ENCODE measurements at regions not wholly inside any gene's neighbourhood (a gene's known extent, or its start where the extent isn't known, plus 50 kb on each side); places are given as distances from the start of the nearest gene placed in this dataset.

DNA sequence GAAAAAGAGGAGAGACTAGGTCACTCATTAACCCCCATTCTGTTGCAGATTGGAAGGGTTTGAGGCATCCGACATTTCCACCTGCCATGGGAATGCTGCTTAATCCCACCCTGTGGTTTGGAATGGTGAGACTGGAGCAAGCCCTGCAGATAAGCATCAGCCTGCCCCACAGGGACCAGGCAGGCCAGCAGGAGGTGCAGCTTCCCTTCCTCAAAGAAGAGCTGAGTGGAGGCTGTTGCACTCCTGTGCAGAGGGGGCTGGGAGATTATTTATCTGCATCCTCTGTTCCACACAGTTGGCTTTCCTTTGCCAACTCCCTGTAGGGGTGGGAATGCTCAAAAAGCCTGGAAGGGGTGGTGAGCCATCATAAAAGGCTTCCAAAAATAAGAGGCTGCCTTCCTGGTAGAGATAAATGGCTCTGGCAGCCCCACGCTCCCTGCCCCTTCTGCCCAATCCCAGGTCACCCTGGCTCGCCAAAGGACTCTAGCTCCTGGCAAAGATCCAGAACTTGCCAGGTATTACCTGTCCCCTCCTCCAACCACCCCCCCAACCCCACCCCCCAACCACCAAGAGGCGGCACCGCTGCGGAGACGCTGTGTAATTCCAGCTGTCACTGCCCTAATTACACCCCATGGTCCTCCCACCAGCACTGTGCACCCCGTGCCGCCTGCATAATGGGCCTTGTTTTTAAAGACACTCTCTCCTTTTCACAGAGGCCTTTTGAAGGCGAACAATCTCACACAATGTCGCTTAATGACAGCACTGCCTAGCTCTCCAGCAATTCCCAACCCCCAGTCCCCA, 83.0 kb upstream of the ZC3H12A start:
- no peak for DNase-seq (ENCODE audit: low spot score)

DNA sequence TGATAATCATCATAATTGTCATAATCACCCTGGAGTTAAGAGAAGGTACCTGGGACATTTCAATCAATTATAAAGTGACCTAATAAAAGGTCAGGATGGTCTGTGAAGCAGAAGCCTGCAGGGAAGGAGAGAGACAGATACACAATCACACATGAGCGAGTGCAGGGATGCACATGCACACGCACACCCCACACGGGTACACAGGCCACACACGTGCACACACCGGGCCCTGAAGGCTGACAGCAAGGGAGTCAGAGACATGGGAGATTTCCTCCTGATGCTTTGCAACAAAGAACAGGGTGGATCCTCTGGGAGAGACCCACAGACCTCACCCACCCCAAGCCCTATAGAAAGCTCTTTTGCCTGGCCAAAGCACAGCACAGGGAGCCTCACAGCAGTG, 82.3 kb upstream of the ZC3H12A start:
- DNase-seq (ENCODE audit: low spot score) = no peak

DNA sequence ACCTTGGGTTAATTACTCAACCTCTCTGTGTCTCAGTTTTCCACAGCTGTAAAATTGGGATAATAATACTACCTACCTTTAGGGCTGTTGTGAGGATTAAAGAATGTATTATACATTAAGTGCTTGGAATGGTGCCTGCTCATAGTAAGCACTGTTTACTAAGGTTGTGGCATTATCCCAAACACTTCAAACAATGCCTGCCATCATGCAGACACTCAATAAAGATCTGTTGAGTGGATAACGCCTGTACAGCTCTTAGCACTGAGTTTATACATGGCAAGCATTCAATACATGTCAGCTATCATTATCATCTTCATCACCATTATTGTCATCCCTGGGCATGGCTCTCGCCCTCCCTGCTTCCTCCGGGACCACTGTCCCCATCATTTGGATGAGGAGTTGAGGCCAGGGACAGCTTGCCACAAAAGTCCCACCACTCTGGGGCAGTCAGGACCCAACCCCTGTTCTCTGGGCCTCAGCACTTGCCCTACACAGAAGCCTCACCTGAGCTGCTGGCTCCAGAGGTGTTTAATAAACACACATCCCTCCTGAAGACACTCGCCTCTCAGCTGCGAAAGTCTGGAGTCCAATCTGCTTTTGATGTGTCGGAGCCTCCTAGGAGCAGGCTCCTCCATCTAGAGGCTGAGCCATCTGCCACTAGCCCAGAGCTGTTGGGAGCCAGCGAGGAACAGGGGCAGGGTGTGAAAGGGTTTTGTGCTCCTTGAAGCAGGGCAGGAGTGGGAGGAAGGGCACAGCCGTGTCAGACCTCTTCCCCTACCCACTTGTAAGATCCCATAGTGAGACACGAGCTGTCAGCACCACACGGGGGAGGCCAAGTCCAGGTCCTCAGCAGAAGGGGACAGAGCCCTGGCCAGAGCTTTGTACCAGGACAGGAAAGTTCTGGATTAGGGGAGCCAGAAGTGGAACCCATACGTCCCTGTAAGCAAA, 80.9 kb upstream of the ZC3H12A start:
- DNase-seq (ENCODE audit: low spot score) = no peak

DNA sequence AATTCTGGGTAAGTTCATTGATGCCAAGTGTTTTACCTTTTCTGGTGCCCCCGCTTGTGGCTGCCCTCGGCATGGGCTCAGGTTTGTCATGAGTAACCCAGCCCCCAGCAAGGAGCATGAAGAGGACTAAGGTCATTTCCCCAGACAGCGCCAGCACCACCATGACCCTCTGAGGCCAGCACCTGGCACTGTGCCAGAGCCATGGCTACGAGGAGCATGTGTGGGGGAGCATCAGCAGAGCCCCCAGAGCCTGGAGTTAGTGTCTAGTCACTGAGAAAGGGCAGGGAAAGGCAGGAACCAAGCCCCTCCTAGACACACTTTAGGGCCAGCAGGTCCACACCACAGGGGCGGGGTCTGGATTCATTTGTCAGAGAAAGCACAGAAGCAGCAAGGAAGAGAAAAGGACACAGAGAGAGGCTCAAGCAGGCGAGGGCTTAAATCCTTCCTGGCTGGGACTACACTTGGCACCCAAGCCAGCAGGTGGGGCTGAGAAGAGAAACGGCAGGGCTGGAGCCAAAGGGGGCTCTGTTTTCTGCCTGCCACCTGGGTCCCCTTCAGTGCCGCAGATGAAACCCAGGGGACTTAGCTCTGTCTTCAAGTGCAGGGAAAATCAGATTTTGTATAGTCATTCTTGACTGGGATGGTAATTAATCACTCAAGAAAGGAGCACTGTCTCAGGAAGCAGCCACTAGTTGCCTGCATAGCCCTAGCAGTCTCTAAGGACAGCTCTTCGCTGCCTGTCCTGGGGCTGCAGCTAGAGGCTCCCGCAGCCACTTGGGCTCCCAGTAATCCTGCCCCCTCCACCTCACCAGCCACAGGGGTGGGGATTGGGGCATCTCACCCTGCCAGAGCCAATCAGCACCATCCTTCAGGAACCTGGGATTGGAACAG, 79.6 kb upstream of the ZC3H12A start:
- DNase-seq (ENCODE audit: low spot score) = no peak

DNA sequence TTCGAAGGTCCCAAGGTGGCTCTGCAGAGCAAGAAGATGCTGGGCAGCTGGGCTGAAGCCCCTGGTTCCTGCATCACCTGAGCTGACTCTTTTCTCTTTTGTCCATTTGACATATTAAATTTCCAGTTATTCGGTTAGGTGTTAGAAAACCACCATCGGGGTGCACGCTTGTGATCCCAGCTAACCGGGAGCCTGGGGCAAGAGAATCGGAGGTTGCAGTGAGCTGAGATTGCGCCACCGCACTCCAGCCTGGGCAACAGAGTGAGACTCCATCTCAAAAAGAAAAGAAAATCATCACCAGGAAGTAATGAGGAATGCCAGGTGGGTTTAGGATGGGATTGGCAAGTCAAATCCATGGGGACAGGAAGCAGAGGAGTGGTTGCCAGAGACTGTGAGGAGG, 76.3 kb upstream of the ZC3H12A start:
- no peak for DNase-seq (ENCODE audit: low spot score)

DNA sequence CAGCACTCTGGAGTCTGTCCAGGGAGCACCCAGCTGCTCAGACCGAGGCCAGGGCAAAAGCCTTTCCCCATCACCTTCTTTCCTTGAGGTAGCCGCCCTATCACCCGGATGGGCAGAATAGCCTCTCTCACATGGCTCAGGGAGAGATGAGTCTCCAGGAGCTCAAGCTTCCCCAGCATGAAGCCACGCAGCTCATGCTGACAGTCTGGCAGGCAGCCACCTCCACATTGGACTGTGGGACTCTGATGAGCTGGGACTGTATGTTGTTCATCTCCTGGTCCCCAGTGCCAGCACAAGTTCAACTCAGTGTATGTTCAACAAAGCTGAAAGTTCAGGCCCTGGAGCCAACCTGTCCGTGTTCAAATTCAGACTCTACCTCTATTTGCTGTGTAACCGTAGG, 75.2 kb upstream of the ZC3H12A start:
- DNase-seq (ENCODE audit: low spot score) = no peak

DNA sequence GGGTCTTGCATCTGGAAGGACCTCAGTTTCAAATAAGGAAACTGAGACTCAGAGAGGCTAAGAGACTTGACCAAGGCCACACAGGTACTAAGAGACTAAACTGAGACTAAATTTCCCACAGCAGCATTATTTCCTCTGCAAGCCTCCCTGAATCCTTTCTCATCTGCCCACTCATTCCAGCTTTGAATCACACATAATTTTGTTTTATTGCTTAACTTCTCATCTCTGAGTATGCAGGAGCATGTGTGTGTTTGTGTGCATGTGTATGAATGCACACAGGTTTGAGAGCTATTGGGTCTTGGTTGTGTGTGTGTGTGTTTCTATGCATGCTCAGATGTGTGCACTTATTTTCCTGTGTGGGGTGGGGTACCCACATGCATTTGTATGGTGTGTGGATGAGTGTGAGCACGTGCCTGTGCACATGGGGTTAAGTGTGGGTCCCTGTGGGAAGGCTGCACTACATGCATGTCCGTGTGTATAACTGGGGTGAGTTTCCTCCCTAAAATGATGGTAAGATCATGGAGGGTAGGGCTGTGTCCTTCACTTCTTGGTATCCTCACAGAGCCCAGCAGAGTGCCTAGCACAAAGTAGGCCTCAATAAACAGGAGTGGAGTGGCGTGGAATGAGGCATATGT, 74.4 kb upstream of the ZC3H12A start:
- no peak for DNase-seq (ENCODE audit: low spot score)

DNA sequence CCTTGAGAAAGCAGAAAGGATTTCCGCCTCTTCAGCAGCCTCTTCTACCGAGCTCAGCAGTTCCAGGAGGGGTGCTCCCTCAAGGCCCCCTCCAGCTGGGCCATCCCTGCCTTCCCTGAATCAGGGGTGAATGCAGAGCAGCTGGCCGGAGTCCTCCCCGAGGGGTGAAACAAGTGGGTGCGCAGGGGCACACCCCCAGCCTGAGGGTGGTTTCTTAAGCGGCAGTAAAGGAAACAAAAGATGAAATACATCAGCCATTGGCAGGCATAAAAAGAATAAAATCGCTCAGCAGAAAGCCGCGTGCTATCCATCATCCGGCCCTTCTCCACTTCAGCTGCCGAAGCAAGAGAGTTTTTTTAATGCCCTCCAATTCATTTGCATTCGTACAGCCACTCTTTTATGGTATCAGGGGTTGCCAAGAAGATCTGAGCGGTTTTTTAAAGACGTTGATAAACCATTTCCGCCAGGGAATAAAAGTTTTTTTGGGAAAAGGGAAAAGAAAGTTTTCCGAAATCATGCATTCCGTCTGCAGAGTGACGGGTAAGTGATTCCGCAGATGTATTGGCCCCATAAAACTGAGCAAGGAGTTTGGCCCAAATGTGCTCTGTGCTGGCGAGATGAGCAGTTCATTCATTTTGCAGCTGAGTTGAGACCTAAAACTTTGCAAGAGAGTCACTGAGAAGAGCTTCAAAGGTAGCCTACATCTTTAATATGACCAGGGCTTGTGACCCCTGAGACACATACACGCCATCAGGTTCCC, 73.7 kb upstream of the ZC3H12A start:
- no peak for DNase-seq (ENCODE audit: low spot score)

DNA sequence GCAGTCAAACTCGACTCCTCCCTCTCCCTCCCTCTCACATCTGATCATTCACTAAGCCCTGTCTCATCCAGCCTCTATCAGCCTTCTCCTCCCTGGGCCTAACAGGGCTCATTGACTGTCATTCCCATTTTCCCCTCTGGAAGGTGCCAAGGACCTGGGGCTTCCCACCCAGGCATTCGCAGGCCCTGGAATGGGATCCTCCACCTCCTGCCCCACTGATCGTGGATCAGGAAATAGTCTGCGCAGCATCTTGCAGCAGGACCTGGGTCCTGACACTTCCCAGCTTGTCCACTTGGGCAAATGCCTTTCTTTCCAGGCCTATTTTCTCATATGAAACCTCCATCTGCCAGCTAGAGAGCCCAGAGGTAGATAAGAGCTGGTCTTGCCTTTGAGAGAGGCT, 71.2 kb upstream of the ZC3H12A start:
- no peak for DNase-seq (ENCODE audit: low spot score)

DNA sequence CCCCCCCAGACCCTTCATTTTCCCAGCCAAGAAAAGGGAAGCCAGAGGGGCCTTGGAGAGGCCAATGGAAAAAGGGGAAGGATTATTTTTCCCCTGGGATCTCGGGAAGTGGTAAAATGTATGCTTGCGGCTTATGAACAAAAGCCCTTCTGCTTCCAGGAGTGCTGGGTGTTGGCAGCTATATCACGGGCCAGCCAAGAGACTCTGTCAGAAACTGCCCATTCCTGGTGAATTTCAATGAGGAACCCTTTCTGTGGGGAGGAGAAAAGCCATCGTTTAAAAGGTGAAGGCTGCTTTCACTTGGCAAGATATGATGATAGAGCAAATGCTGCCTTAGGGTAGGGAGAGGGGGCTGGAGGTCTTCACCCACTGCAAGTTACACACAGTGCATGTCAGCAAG, 69.7 kb upstream of the ZC3H12A start:
- no peak for DNase-seq (ENCODE audit: low spot score)

DNA sequence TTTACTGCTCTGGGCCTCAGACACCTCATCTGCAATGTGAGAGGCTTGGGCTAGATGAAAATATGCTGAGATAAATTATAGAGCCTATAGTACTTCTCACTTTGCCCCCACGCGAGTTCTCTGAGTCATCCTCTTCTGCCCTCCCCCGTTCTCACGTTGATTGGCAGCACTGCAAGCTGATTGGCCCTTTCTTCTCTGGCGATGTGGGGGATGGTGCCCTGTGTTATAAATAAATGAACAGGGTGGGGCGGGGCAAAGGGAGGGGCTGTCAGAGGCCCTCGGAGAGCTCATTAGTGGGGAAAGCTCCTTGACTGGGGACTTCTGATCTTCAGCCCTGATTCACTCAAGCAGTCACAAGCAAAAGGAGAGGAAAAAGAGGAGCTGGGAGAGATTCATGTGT, 64.3 kb upstream of the ZC3H12A start:
- no peak for DNase-seq (ENCODE audit: low spot score)

DNA sequence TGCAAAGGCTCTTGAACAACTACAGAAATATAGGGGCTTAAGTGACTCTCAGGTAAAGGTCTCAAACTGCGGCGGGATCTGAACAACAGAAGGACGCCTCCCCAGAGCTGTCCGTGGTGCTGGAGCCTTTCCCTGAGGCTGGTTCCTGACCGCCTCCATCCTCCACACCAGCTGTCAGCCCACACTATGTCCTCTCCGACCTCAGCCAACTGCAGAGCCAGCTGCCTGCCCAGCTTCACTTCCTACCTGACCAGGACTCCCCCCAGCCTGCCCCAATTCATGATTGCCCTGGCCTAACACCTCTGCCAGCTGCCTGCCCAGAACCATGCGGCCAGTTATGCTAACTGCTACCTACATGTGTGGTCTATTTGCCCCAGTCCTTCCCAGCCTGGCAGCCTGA, 63.6 kb upstream of the ZC3H12A start:
- no peak for DNase-seq (ENCODE audit: low spot score)

DNA sequence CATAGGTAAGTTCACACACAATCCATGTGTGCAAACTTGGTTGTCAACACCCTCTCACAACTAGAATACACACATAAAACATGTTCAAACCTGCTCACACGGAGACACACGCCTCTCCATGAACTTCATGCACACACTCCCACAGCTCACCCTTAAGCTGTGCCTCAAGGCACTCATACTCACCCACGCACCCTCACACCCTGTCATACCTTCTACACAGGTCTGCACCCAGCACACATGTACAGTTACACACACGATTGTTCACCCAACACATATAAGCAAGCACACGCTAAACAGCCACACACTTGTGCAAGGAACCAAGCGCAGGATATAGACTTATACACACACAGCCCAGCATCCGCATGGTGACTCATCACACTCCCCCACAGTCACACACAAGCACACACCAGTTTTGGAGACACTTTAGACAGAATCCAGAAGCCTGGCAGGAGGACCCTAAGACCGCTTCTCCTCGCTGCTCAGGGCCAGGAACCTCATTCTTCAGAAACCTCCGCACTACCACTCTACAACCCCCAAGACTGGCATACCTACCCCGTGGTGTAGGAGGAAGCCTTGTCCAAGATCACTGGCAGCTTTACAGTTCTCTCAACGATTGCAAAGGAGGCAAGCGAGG, 58.7 kb upstream of the ZC3H12A start:
- DNase-seq (ENCODE audit: low spot score) = no peak

DNA sequence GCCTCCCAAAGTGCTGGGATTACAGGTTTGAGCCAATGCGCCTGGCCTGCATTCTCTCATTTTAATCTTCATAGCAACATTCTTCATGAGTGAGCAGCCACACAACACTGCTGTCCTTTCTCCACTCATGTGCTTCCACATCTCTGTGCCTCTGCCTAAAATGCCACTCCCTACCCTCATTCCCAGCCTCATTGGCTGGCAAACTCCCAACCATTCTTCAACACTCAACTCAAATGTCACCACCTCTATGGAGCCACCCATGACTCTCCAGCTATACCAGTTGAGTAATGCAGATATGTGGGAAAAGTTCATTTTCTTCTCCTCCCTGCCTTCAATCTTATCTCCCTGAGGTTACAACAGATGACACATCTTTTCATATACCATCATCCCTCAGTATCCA, 53.9 kb upstream of the ZC3H12A start:
- no peak for DNase-seq (ENCODE audit: low spot score)

DNA sequence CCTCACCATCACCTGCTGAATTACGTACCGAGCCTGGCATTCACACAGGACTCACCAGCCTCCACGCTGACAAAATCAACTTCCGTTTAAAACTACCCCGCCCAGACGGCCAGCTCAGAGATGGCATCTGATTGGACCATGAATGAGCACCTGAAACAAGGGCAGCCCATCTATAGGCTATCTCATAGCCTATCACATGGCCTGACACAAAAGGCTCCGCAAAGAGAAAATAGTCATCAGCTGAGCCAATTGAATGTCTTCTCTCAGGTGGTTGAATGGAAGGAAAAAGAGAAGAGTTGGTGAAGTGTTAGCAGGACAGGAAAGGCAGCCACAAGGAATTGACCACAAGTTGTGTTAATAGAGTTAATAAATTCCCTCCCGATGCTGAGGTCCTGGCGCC, 50.6 kb upstream of the ZC3H12A start:
- no peak for DNase-seq (ENCODE audit: low spot score)

DNA sequence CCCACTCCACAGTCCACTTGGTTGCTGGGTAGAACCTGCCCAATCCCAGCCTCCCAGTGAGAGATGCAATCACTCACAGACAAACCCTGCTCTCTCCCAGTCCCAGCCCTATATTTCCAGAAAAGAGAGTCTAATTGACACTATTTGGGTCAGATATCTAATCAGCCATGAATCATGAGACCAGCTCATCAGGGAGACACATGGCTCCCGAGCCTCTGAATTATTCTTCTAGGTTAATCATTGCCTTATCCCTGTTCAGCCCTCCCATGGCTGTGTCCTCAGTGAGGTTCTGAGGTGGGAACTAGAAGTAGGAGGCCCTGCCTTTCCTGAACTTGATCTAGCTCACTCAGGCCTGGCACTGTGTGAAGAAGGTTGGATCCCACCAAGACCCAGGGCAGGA, 49.9 kb upstream of the ZC3H12A start:
- no peak for DNase-seq (ENCODE audit: low spot score)

Data from globus pallidus (tissue), 1 donor.